ENCODE measurements at regions not wholly inside any gene's neighbourhood (a gene's known extent, or its start where the extent isn't known, plus 50 kb on each side); places are given as distances from the start of the nearest gene placed in this dataset.

DNA sequence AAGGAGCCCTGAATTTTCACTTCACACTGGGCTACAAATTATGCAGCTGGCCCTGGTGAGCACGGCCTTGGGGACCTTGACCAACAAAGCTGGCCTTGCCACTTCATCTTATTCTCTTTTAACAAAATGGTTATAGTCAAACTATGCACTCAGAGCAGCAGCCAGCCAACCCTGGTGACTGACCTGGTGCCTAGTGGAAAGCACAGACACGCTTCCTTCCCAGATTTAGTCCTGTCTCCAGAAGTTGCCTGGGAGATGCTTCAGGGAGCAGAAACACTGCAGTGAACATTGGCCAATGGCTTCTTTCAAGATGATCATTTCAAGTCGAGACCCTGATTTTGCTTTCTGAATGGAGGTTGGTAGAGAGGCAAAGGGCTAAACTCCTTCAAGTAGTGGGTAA, 249.3 kb downstream of the SIPA1L2 start:
- Histone ChIP-seq H3K9me3 (ENCODE audit: control insufficient read depth, insufficient read depth, low read length) (no peaks in the 10 kb centered on the region), H3K18ac (ENCODE audit: low read depth, low read length) (no peak overlapping the region), H4K91ac (ENCODE audit: insufficient read depth, low read depth, low read length) (no peak overlapping the region), H3K36me3 (ENCODE audit: control insufficient read depth, insufficient read depth, low read length) (no peaks in the 10 kb centered on the region), H3K79me1 (ENCODE audit: low read depth in 1 of 2, low read length in 2 of 2) (no peaks in the 10 kb centered on the region), H2AK9ac (replicated peaks; ENCODE audit: low read depth, low read length, poor library complexity) (no peak overlapping the region), H4K20me1 (ENCODE audit: insufficient read depth, low read length) (no peaks in the 10 kb centered on the region), H3K9ac (ENCODE audit: low read depth, low read length) (no peak overlapping the region), H2BK15ac (ENCODE audit: low read depth, low read length) (no peak overlapping the region), H3K23ac (ENCODE audit: low read depth, low read length) (no peak overlapping the region; the same call in 1 of the 2 replicates), H3K4me3 (ENCODE audit: insufficient read depth, low read depth, low read length) (no peak overlapping the region), H4K8ac (ENCODE audit: low read depth in 2 of 2, low read length in 2 of 2) (no peak overlapping the region), H2AFZ (replicated peaks; ENCODE audit: low read length, poor library complexity) (no peak overlapping the region), H2BK20ac (ENCODE audit: low read depth, low read length) (no peak overlapping the region), H2BK120ac (ENCODE audit: low read depth, low read length) (no peak overlapping the region), H3K27me3 (ENCODE audit: control insufficient read depth, insufficient read depth, low read length) (no peaks in the 10 kb centered on the region), H3K14ac (replicated peaks; ENCODE audit: low read depth, low read length) (no peak overlapping the region), H2BK5ac (ENCODE audit: low read depth, low read length, poor library complexity, severe bottlenecking) (no peak overlapping the region), H3K9me1 (ENCODE audit: insufficient read depth, low read length) (peaks cover 6% of the 10 kb centered on the region), H2AK5ac (ENCODE audit: low read depth, low read length) (no peak overlapping the region), H3K4ac (ENCODE audit: low read depth, low read length) (no peak overlapping the region), H3K27ac (ENCODE audit: insufficient read depth, low read length) (no peak overlapping the region), H4K5ac (ENCODE audit: low read depth, low read length) (no peak overlapping the region), H3K4me1 (ENCODE audit: control insufficient read depth, insufficient read depth, low read length) (peaks cover 10% of the 10 kb centered on the region; the same call in 1 of the 2 replicates), H3K4me2 (ENCODE audit: low read depth, low read length) (no peak overlapping the region), H3K56ac (ENCODE audit: extremely low read depth, insufficient read depth, low read length) (no peak overlapping the region)
- dilution Hi-C loops (cut with HindIII; ENCODE audit: low sequenced_read_pairs, unreplicated experiment): no loop called here
- ATAC-seq (ENCODE audit: low read depth) (no peak), DNase-seq (no peak)
- TF ChIP-seq MAZ (IDR thresholded peaks at IDR 0.05; ENCODE audit: borderline replicate concordance, low read depth, low read length) (no peak), FOS (IDR thresholded peaks at IDR 0.05; ENCODE audit: low read depth, low read length) (no peak), BHLHE40 (IDR thresholded peaks at IDR 0.05; ENCODE audit: low read depth, low read length) (no peak), MXI1 (IDR thresholded peaks at IDR 0.05; ENCODE audit: borderline replicate concordance, low read depth, low read length) (no peak), RCOR1 (IDR thresholded peaks at IDR 0.05; ENCODE audit: insufficient replicate concordance, low read length) (no peak), CHD1 (IDR thresholded peaks at IDR 0.05; ENCODE audit: low read depth, low read length) (no peak), POLR2A (IDR thresholded peaks at IDR 0.05; ENCODE audit: low read depth, low read length) (no peak), RAD21 (IDR thresholded peaks at IDR 0.05; ENCODE audit: low read length) (no peak), MAFK (IDR thresholded peaks at IDR 0.05; ENCODE audit: low read depth, low read length) (no peak), NFE2L2 (IDR thresholded peaks at IDR 0.05; ENCODE audit: low read depth, low read length) (no peak), SMC3 (IDR thresholded peaks at IDR 0.05; ENCODE audit: low read depth, low read length) (no peak), CEBPB (IDR thresholded peaks at IDR 0.05; ENCODE audit: low read depth, low read length) (no peak), RFX5 (IDR thresholded peaks at IDR 0.05; ENCODE audit: low read depth, low read length) (no peak)
- TF ChIP-seq, protein P1, sequence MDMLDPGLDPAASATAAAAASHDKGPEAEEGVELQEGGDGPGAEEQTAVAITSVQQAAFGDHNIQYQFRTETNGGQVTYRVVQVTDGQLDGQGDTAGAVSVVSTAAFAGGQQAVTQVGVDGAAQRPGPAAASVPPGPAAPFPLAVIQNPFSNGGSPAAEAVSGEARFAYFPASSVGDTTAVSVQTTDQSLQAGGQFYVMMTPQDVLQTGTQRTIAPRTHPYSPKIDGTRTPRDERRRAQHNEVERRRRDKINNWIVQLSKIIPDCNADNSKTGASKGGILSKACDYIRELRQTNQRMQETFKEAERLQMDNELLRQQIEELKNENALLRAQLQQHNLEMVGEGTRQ (IDR thresholded peaks at IDR 0.05; ENCODE audit: low read depth, low read length): no peak
- TF ChIP-seq, protein P2, sequence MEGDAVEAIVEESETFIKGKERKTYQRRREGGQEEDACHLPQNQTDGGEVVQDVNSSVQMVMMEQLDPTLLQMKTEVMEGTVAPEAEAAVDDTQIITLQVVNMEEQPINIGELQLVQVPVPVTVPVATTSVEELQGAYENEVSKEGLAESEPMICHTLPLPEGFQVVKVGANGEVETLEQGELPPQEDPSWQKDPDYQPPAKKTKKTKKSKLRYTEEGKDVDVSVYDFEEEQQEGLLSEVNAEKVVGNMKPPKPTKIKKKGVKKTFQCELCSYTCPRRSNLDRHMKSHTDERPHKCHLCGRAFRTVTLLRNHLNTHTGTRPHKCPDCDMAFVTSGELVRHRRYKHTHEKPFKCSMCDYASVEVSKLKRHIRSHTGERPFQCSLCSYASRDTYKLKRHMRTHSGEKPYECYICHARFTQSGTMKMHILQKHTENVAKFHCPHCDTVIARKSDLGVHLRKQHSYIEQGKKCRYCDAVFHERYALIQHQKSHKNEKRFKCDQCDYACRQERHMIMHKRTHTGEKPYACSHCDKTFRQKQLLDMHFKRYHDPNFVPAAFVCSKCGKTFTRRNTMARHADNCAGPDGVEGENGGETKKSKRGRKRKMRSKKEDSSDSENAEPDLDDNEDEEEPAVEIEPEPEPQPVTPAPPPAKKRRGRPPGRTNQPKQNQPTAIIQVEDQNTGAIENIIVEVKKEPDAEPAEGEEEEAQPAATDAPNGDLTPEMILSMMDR (conservative IDR thresholded peaks at IDR 0.05; ENCODE audit: low read depth, low read length): no peak
- TF ChIP-seq, protein P3, sequence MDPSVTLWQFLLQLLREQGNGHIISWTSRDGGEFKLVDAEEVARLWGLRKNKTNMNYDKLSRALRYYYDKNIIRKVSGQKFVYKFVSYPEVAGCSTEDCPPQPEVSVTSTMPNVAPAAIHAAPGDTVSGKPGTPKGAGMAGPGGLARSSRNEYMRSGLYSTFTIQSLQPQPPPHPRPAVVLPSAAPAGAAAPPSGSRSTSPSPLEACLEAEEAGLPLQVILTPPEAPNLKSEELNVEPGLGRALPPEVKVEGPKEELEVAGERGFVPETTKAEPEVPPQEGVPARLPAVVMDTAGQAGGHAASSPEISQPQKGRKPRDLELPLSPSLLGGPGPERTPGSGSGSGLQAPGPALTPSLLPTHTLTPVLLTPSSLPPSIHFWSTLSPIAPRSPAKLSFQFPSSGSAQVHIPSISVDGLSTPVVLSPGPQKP (IDR thresholded peaks at IDR 0.05; ENCODE audit: borderline replicate concordance, low read depth, low read length): no peak
- ChIA-PET POLR2A (ENCODE audit: unreplicated experiment) (no interaction called here), CTCF (no interaction called here)
- in situ Hi-C loops (cut with MboI; ENCODE audit: low sequenced_read_pairs): no loop called here
- no TSS peak for BruUV-seq (replicated peaks)
- intact Hi-C loops (cut with micrococcal nuclease): no loop called here
- 100% methylated on average over 1 of the region's 3 CpGs; no CpG with 5 or more reads in 1 of the 2 experiments for WGBS, 2 experiments (ENCODE audit: extremely low coverage in 2 of 2, insufficient read length in 1 of 2)

Measured in IMR-90 (cell line).